ENCODE measurements at regions not wholly inside any gene's neighbourhood (a gene's known extent, or its start where the extent isn't known, plus 50 kb on each side); places are given as distances from the start of the nearest gene placed in this dataset.
"Not testable (repeated sequence)": the region's sequence is repeated elsewhere in the genome, so short reads cannot be mapped to it uniquely, and the experiment has no call there.

DNA sequence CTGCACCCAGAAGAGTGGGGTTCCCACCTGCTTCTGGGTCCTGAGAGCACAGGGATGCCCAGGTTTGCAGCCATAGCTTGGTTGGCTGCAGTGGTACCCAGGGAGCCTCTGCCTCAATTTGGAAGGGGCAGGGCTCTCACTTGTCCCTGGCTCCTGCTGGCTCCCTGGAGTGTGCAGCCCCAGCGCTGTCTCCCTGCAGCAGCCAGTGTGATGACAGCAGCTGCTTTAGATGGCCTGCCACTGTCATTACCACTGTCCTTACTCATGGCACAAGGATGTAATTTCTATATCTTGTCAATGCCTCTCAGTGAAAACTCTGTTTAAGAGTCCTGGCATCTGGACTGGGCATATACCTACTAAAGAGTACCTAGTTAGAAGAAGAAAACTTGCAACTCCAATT is 250.9 kb downstream of the KIF20B start:
- no peak for FAIRE-seq

- no peak for FAIRE-seq
Observed at GRCh38 chr10:89952751-89953150, 251.4 kb downstream of the KIF20B start.

DNA sequence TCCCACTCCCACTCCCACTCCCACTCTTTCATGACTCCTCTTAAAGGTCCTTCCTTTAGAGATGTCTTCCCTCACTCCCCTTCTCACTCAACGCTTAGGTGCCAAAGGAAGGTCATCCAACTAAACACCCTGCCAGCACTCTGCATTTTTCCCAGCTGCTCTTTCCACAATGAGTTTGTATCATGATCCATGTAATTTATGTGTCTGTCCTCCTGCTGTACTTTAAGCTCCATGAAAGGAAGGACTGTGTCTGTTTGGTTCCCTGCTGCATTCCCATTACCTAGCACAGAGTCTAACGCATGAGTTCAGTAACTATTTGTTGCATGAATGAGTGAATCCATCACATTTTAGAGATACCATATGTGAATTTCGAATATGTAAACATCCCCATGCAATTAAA is 252.7 kb downstream of the KIF20B start:
- no peak for FAIRE-seq

DNA sequence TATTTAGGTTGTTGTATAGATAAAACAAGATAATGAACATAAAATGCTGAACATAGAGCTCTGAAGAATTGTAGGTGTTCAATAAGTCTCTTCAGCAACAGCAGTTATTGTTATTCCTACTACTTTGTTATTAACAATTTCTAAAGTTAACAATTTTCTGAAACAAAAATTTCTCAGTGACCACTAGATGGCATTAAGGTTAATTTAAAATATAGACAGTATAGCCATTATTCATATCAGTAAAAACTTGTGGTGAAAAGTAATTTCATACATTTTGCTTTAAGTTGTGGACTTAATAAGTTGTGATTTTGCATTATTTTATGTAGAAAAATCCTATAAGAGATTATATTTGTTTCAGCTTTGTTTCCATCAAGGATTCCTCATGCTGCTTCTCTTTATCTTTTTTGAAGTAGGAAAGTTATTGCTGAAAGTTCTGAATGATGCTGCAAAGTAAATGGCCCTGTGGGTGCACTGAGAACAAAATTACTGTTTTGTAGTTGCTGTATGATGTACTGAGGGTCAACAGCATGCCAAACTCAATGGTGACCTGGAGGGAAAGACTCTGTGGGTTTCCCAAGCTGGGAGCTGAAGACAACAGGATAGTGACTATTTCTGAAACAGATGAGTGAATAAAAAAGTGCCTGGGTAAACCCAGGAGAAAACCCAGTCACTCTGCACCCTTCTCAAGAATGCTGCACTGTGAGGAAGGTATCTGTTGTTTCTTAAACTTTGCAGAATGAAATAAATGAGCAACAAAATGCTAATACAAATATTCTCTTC is 253.6 kb downstream of the KIF20B start:
- FAIRE-seq, result no peak

DNA sequence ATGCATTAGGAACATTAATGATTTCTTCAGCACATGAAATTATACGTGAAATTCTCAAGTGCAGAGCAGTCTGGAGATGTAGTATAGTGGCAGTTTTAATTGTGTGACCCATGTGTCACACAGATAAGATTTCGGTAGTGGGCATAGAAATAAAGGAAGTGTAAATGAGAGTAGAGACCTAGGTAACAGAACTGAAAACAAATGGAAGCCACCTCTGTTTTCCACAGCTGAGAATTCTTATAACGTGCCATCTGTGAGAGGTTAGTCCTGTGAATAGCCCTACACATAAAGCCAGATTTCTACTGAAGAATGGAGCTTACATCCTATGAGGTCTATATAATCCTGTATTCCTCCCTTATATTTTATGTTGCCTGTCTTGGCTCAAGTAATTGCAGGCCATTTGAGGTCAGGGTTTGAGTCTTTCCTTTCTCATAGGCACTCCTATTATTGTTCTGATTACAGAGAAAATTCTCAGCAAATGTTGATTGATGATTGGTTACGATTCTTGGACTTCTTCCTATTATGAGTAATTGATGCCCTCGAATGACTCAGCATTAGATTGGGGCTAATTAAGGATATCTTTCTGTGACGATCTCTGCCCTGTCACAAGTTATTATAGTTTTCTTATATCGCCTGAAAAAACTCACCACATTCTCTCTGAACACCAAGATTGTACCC is 258.2 kb downstream of the KIF20B start:
- no peak for FAIRE-seq

DNA sequence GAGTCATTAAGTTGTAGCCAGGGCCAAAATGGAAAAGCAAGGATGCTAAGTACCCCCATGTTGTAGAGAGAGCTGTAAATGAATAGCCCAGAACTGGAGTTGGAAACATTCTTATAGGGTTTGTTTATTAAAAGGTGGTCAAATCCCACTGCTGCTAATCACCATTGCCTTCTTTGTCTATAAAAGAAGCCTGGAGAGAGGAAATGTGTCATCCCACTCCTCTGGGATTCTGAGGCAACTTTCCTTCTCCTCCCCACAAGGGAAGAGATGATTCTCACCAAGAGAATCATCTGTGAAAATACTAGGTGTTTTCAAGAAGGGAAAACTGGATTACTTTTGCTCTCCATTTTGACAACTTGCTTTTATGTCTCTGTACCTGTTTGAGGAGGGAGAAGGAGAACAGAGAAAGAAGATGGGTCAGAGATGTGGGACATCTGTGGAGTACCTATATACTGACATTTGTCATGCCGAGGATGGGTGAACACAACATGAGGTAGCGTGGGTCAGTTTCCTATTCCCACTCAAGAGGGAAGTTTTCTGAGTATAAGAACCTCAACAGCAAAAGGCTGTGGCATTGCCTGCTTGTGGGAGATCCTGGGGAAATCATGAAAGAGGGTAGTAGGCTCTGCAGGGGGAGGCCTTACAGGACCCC is 262.2 kb downstream of the KIF20B start:
- FAIRE-seq, result no peak

DNA sequence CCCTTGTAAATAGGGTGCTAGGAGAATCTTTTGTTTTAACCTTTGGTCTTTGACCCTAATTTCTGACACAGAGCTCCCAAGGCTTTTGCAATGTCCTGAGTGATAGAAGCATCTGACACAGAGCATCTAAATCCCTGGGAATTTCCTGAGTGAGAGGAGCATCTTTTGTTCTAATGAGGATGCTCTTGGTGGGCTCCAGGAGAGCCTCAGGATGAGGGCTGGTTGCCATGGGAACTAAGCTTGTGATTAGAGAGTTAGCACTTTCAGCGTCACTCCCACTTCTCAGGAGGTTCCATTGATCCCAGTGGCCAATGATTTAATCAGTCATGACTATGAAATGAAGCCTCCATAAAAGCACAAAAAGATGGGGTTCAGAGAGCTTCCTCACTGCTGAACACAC is 264.8 kb downstream of the KIF20B start:
- FAIRE-seq, result no peak

GRCh38 chr10:89973326-89973725 is 271.9 kb downstream of the KIF20B start:
- FAIRE-seq, result no peak

DNA sequence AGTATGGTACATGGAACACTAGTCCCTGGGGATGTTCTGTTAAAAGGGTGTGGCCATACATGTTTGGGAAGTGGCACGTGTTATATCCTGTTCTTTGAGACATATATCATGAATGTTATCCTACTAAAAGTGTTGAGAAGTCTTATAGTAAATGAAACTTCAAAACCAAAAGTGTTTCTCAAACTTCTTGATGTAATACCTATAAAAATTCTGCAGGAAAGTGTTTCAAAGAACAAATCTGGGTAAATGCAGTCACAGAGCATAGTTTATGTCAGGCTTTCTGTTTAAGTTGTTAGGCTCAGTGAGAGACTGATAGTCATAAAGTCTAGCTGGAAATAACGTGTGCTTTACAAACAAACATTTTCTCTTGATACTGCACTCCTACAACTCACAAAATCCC is 273.7 kb downstream of the KIF20B start:
- no peak for FAIRE-seq

GRCh38 chr10:89975771-89976170 is 274.4 kb downstream of the KIF20B start:
- no peak for FAIRE-seq

DNA sequence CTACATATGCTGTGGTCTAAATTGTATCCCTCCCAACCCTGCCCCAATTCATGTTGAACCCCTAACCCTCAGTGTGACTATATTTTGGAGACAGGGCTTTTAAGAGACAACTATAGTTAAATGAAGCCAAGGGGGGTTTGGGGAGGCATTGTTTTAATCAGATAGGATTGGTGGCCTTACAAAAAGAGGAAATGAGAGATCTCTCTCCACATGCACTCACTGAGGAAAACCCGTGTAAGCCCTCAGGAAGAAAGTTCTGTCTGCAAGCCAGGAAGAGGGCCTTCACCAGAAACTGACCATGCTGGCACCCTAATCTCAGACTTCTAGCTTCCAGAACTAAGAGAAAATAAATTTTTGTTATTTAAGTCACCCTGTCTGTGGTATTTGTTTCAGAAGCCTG is 276.7 kb downstream of the KIF20B start:
- no peak for FAIRE-seq

- FAIRE-seq, result no peak
Observed at GRCh38 chr10:89979726-89980125, 278.3 kb downstream of the KIF20B start.

DNA sequence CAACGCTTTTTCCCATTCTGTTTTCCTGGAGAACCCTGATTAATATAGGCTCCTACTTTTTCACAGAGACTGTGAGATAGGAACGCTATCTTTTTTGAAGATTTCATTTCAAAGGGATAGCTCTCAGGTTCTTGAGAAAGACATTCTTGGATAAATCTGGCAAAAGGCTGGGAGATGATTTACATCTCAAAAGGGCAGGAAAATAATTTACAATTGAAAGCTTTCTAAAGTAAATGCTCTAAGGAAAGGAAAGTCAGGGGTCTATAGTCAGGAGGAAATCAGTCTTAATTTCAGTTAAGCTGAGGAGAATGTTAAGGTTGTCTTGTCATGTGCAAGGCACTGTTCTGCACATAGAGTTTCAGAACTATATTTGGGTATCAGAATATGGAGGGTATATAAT is 278.8 kb downstream of the KIF20B start:
- FAIRE-seq, result no peak

DNA sequence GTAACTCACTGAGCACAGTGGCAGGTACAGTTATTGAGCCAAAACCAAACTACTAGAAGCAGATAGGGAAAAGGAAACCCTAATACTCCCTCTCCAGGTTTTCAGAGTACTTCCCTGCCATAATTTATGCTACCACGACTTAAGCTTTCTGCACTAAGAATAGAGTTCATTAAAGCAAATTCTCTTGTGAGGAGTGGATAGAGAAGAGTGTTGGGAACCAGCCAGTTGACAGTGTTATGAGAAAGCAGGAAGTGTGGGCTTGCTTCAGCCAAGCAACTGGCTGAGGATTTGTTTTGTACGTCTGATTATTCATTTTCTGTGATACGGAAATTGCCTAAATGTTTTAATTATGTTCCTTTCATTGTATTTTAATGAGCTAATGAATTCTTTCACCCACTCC is 280.5 kb downstream of the KIF20B start:
- FAIRE-seq, result no peak

GRCh38 chr10:89985446-89985845 is 284.1 kb downstream of the KIF20B start:
- FAIRE-seq, result no peak

DNA sequence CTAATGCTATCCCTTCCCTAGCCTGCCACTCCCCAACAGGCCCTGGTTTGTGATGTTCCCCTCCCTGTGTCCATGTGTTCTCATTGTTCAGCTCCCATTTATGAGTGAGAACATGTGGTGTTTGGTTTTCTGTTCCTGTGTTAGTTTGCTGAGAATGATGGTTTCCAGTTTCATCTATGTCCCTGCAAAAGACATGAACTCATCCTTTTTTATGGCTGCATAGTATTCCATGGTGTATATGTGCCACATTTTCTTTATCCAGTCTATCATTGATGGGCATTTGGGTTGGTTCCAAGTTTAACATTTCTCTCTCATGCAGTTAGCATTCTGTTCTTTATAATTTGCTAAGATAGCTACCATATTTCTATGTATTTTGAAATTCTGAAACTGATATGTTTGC is 287.0 kb downstream of the KIF20B start:
- not testable (repeated sequence) for FAIRE-seq

DNA sequence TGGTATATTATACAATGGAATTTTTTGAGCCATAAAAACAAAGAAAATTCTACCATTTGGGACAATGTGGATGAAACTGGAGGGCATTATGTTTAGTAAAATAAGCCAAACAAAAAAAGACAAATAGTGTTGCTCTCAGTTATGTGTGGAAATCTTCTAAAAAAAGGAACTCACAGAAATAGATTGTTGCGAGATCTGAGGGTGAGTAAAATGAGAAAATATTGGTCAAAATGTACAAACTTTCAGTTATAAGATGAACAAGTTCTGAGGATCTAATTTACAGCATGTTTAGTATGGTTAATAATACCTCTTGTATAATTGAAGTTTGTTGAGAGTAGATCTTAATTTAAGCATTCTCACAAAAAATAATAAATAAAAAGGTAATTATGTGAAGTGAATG is 291.2 kb downstream of the KIF20B start:
- no peak for FAIRE-seq

- no peak for FAIRE-seq
Observed at GRCh38 chr10:90007226-90007625, 305.8 kb downstream of the KIF20B start.

DNA sequence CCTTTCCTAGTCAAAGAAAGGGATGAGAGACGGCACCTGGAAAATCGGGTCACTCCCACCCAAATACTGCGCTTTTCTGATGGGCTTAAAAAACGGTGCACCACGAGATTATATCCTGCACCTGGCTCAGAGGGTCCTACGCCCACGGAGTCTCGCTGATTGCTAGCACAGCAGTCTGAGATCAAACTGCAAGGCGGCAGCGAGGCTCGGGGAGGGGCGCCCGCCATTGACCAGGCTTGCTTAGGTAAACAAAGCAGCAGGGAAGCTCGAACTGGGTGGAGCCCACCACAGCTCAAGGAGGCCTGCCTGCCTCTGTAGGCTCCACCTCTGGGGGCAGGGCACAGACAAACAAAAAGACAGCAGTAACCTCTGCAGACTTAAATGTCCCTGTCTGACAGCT is 309.9 kb downstream of the KIF20B start:
- FAIRE-seq, result not testable (repeated sequence)

DNA sequence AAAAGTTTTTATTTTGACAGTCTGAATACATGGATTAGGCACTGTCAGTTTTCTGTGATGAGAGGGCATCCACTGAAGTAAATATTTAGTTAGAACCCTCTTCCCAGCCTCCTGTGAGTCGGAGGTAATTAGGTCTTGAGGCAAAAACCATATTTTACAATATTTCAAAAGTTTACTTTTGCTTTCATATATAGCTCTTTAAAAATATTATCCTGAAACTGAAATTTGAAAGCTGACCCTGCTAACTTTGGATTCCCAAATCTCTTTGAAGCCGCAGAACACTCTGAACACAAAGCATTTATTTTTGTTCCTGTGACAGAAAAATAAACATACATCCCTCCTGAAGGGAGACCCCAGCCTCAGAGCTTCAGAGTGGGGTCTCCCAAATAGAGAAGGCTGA is 317.4 kb downstream of the KIF20B start:
- no peak for FAIRE-seq

- FAIRE-seq, result no peak
Observed at GRCh38 chr10:90020506-90020905, 319.1 kb downstream of the KIF20B start.

DNA sequence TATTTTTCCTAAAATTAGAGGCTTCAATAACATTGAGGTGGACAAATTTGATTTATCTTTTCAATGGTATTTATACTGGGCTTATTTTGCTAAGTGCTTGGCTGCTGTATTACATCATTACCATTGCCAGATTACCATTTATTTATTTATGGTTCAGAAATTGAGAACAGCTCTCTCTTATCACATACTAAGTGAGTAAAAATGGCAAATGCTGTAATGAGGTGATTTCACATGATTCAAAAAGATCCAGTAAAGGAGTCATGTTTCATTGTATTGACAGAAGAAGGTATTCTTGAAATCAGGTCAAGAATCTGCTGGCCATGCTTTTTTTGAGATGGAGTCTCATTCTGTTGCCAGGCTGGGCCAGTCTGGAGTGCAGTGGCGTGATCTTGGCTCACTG is 322.6 kb downstream of the KIF20B start:
- no peak for FAIRE-seq

DNA sequence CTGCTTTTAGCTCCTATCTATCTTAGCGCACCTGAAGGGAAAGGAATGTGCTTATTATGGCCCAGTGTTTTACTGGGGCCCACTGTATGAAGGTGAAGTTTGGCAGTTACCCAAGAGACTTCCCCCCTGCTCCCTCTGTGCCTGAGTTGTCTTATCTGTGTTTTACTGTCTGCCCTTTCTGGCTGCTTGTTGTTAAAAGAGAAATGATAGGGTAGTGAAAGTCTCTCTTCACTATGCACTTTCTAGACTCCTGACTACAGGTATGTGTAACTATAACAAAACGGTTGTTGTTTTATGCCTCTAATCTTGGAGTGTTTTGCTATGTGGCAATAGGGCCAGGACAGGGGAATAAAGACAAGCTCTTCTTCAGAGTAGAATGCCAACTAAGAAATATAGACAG is 326.9 kb downstream of the KIF20B start:
- no peak for FAIRE-seq

DNA sequence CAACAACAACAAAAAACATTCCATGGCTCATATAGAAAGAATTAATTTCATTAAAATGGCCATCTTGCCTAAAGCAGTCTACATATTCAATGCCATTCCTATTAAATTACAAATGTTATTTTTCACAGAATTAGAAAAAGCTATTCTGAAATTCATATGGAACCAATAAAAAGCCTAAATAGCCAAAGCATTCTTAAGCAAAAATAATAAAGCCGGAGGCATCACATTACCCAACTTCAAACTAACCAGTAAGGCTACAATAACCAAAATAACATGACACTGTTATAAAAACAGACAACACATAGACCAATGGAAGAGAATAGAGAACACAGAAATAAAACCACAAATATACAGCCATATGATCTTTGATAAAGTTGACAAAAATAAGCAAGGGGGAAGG is 330.4 kb downstream of the KIF20B start:
- FAIRE-seq, result no peak
